ENCODE measurements at regions not wholly inside any gene's neighbourhood (a gene's known extent, or its start where the extent isn't known, plus 50 kb on each side); places are given as distances from the start of the nearest gene placed in this dataset.

- Histone ChIP-seq H3K36me3 (no peaks in the 10 kb centered on the region), H3K4me3 (no peak overlapping the region), H3K9me3 (peaks cover 0 to 7% of the 10 kb centered on the region in 2 donors), H3K4me1 (no peaks in the 10 kb centered on the region), H3K27me3 (no peaks in the 10 kb centered on the region), H3K27ac (no peak overlapping the region)
- no peak for TF ChIP-seq CTCF (IDR thresholded peaks at IDR 0.05)
- ATAC-seq (no peak), DNase-seq (no peak)
- intact Hi-C loops (cut with DNase I) = loop anchor here in 1 of 2 donors (10.0 kb wide), 1 partner anchor 952 kb away; no protein-coding TSS in a partner anchor
These were observed 58.6 kb downstream of the LIG4 start for GRCh38 chr13:108156749-108157148.

- Histone ChIP-seq H3K27me3 (no peaks in the 10 kb centered on the region), H3K4me1 (no peaks in the 10 kb centered on the region), H3K36me3 (no peaks in the 10 kb centered on the region), H3K9me3 (peaks cover 0 to 7% of the 10 kb centered on the region in 2 donors), H3K27ac (peak overlapping the region; percentile 13 to 69), H3K4me3 (no peak overlapping the region)
- peak; percentile 77 for ATAC-seq
- peak in 3 of 4 donors; percentile 36 to 62 (median 38) for DNase-seq
- intact Hi-C loops (cut with DNase I) = loop anchor here in 1 of 2 donors (10.0 kb wide), 1 partner anchor 951 kb away; no protein-coding TSS in a partner anchor
- peak; percentile 77 to 88 for TF ChIP-seq CTCF (IDR thresholded peaks at IDR 0.05)
These were observed 59.9 kb downstream of the LIG4 start for GRCh38 chr13:108155185-108156106.

- Histone ChIP-seq H3K27ac (peak overlapping the region; percentile 13 to 69), H3K9me3 (peaks cover 0 to 7% of the 10 kb centered on the region in 2 donors), H3K4me3 (no peak overlapping the region), H3K4me1 (no peaks in the 10 kb centered on the region), H3K27me3 (no peaks in the 10 kb centered on the region), H3K36me3 (no peaks in the 10 kb centered on the region)
- ATAC-seq (peak; percentile 96), DNase-seq (peak in 3 of 4 donors; percentile 17 to 62 (median 44))
- TF ChIP-seq CTCF (IDR thresholded peaks at IDR 0.05) = no peak
- intact Hi-C loops (cut with DNase I) = loop anchor here in 1 of 2 donors (10.0 kb wide), 1 partner anchor 950 kb away; no protein-coding TSS in a partner anchor
These were observed 60.9 kb downstream of the LIG4 start for GRCh38 chr13:108154421-108154858.

- ATAC-seq = no peak
- no peak for DNase-seq
- no peaks in the 10 kb centered on the region for H3K9me3 ChIP-seq
- no peaks in the 10 kb centered on the region for H3K4me1 ChIP-seq
- no peak overlapping the region for H3K4me3 ChIP-seq
- H3K36me3 ChIP-seq = no peaks in the 10 kb centered on the region
- H3K27ac ChIP-seq = no peak overlapping the region
- no peak for TF ChIP-seq CTCF (IDR thresholded peaks at IDR 0.05)
- intact Hi-C loops (cut with DNase I) = no loop called here
- no peaks in the 10 kb centered on the region for H3K27me3 ChIP-seq
These were observed 68.7 kb downstream of the LIG4 start for GRCh38 chr13:108146642-108147041.

- ATAC-seq (no peak), DNase-seq (no peak)
- Histone ChIP-seq H3K4me3 (no peak overlapping the region), H3K9me3 (no peaks in the 10 kb centered on the region), H3K36me3 (no peaks in the 10 kb centered on the region), H3K27ac (no peak overlapping the region), H3K27me3 (no peaks in the 10 kb centered on the region), H3K4me1 (no peaks in the 10 kb centered on the region)
- intact Hi-C loops (cut with DNase I) = no loop called here
- no peak for TF ChIP-seq CTCF (IDR thresholded peaks at IDR 0.05)
These were observed 72.5 kb downstream of the LIG4 start for GRCh38 chr13:108142702-108143436.

Data from left lung (tissue), 4 donors.